Germinal center (tissue), 1 donor: ENCODE measurements at regions not wholly inside any gene's neighbourhood (a gene's known extent, or its start where the extent isn't known, plus 50 kb on each side); places are given as distances from the start of the nearest gene placed in this dataset.

Source experiments
- DNase-seq: peaks from one replicate; pipeline ENCODE4 v3.0.0; 2012; ENCODE audit warnings: mixed read lengths, low spot score

DNA sequence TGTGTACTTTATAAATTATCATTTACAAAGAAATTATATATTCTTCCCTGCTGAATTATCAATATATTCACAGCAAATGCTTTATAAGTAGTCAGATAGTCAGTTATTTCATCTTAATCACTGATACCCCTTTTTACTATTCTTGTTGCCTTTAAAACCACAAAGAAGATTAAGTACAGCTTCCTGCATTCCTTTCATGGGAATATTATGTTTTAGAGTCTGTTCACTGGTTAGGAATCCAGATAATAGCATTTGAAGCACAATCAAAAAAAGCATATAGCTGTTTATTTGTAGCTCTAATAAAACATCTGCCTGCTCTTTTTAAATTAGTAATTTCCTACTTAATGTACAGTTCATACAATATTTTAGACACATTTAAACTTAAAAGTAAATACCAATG lies 508.9 kb downstream of the FBXO15 start:
- DNase-seq, result no peak

DNA sequence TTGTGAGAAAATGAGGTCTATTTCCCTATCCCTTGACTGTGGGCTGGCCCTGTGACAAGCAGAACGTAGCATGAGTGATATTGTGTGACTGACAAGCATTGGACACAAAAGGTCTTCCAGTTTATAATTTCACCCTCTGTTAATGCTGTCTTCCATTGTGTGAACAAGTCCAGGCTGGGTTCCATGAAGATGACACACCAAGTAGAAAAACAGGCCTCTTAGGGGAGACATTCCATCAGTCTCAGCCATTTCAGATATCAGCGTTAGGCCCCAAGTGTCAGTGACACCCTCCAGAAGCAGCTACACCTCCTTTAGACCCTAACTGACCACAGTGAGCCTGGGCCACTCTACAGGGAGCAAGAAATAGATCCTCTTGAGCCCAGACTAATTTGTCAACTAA lies 511.3 kb downstream of the FBXO15 start:
- DNase-seq, result no peak

DNA sequence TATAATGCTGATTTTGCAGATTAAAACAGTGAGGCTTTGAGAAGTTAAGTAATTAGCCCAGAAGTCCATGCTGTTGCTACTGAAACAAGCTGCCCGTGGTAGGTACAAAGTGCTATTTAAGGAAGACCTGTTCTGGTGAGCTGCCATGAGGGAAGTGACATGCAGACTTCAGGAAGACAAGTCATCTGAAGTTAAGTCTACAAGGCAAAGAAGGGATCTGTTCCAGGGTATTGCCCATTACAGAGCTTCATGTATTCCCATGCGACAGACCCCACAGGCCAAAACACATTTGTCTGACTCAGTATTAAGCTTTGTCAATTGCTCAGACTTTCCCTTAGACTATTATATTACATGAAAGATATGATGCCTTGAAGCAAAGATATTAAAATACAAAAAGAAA lies 520.8 kb downstream of the FBXO15 start:
- DNase-seq, result no peak

DNA sequence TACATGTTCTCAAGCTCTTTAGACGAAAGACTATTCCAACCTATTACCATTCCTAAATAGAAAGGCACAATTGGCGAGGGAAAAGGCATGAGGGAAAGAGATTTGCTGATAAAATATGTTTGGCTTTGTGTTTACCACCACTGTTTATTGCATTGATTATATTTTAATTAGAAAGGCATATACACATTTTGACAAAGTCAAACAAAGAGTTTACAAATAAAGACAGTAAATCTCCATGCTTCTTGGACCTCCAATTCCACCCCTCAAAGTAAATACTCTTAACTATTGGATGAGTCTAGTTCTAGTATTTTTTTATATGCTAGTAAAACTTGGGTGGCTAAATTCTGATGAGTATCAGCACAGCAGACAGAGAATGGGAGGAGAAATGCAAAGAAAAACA lies 521.4 kb downstream of the FBXO15 start:
- DNase-seq, result no peak

DNA sequence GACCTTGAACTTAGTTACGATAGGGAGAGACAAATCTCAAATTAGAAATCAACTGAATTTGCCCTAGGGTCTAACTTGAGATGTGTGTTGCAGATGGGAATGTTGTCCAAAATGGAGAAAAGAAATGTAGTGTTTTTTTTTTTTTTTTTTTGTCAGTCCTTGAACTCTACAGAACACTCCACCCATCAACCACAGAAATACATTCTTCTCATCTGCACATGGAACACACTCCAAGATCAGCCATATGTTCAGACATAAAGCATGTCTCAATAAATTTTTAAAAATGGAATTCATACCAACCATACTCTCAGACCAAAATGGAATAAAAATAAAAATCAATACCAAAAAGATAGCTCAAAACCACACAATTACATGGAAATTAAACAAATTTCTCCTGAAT lies 526.5 kb downstream of the FBXO15 start:
- no peak for DNase-seq

GRCh38 chr18:73617981-73618380 lies 529.7 kb downstream of the FBXO15 start:
- DNase-seq, result no peak

GRCh38 chr18:73615506-73615905 lies 532.1 kb downstream of the FBXO15 start:
- no peak for DNase-seq

DNA sequence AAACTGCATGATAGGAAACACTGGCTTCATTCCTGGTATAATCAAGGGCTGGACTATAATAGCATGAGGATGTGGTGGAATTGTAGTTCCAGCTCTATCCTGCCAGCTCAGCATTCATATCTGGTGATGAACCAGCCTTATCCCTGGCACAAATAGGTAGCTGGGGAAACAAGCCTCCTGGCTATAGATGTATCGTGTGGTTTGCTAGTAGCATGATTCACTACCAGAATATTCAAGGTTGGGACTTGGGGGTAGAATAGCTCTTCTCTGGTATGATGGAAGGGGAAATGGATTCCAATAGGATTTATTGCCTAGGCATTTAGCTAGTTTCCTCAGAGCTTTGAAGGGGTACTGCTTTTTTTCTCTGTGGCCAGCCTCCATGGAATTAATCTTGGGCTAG lies 532.8 kb downstream of the FBXO15 start:
- DNase-seq, result no peak

DNA sequence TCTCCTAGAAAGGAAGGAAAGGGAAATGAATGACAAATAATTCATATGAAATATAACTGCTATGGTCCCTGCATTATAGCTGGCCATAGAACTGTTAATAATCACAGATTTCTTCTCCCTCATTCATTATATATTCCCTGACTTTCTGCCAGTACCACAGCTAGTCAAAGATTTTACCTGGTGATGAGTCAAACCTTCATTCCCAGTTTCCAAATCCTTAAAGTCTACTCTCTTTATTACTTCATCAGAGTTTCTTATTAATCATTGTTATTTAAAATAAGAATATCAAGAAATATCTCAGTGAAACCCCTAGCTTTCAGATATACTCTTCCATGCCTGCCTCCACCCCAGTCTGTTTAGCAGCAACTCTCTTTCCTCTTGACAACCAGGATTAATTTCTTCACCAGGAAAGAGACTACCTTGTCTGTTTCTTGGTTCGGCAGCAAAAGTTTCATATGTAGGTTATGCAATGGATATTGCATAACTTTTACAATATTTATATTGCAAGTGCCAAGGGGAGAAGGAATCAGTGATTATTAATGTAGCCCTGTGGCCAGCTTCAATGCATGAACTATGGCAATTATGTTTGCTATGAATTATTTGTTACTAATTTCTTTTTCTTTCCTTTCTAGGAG lies 533.8 kb downstream of the FBXO15 start:
- no peak for DNase-seq

GRCh38 chr18:73597832-73598615 lies 549.6 kb downstream of the FBXO15 start:
- no peak for DNase-seq

- DNase-seq, result no peak
These were observed 552.9 kb downstream of the FBXO15 start for GRCh38 chr18:73594749-73595148.

- DNase-seq, result no peak
These were observed 554.4 kb downstream of the FBXO15 start for GRCh38 chr18:73593207-73593606.

- no peak for DNase-seq
These were observed 556.7 kb downstream of the FBXO15 start for GRCh38 chr18:73590950-73591349.

GRCh38 chr18:73579698-73580097 lies 567.9 kb downstream of the FBXO15 start:
- no peak for DNase-seq

DNA sequence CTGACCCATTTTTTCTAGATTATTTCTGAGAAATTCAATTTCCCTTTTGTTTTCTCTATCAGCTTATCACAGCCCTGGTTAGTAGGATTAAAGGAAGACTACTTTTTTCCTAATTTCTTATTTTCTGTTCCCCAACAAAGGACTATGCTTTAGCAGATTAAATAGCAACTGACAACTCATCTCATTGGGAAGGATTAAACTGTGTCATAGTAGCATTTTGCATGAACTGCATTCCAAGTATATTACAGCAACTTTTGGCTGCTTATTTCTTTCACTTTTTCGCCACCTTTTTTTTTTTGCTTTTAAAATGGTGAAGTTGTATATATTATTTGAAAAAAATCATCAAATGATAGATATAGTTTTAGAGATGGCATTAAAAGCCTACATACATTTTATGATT lies 570.3 kb downstream of the FBXO15 start:
- DNase-seq, result no peak

DNA sequence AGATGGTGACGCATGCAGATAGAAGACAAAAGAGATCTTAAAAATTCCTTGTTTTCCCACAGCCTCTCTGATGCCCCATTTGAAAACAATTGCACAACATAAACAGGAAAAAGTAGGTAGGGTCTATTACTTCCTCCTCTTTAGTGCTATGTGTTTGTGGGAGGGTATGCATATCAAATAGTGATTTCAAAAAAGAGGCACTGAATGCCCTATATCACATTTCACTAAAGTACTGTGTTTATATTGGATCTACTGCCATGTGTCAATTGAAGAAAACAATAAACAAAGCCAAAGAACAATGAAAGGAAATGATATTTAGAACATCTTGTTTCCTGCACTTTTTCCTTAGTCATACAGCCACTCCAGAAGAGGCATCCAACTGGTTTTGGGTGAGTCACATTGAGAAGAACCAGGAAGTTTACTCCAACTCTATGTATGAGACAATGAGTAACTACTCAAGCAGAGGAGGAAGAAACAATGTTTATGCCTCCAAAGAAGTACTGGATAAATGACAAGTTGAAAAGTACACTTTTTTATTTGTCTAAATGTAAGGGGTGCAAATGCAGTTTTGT lies 583.6 kb downstream of the FBXO15 start:
- no peak for DNase-seq

- no peak for DNase-seq
These were observed 584.3 kb downstream of the FBXO15 start for GRCh38 chr18:73563345-73563744.

GRCh38 chr18:73556904-73557303 lies 590.7 kb downstream of the FBXO15 start:
- no peak for DNase-seq

DNA sequence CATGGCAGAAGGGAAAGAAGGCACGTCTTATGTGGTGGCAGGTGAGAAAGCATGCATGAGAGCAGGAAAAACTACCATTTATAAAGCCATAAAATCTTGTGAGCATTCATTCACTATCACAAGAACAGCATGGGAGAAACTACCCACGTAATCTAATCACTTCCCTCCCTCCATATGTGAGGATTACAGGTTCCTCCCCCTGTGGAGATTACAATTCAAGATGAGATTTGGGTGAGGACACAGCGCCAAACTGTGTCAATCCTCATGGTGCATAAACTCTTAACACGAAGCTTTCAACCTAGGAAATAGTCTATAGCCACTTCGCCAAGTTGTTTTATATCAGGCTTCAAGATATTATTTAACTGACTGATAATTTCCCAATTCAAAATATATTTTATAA lies 595.5 kb downstream of the FBXO15 start:
- DNase-seq, result no peak

DNA sequence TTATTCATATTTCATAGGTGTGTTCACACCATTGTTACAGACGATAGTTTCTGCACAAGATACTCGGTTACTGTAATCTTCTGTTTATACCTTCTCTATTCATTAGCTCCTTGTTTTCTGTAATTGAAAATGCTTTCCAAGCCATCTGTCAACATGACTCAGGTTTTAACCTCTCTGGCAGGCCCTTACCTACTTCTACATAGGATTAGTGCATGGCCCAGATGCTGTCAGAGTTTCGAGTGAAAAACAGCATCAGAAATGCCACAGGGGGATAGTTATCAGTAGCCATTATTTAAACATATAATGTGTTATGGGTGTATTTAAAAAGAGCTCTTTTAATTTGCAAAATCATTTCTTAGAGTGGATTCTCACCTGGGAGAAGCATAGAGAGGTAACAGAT lies 596.4 kb downstream of the FBXO15 start:
- no peak for DNase-seq

DNA sequence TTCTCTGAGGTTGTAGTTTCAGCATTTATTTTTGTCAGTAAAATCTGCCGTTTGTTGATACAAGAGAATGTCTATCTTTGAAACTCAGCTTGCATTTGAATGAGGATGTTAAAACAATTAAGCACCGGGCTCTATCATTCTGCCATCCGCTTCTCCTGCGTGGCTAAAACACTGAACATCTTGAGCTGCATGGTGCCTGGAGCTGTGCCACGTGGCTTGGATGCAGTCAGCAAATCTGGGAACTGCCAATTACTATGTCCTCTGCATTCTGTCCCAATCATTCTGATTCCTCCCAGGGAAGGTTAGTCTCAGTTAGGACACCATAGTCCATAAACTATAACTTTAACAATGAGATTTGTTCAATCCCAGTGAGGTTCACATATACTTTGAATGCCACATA lies 598.4 kb downstream of the FBXO15 start:
- no peak for DNase-seq

DNA sequence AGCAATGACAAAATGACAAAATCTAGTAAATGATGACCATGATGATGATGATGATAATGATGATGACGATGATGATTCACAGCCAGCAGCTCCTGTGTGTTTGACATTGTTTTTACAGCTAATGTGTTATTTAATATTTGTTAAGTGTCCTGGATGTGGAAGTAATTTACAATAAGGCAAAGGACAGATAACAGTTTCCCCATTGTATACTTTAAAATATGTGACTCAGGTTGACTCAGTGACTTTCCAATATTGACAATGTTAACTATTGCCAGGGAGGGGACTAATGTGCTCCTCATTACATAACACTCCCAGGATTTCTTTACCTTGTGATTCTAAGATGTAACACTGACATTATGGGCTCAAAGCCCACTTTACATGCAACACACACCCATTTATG lies 602.2 kb downstream of the FBXO15 start:
- DNase-seq, result no peak

DNA sequence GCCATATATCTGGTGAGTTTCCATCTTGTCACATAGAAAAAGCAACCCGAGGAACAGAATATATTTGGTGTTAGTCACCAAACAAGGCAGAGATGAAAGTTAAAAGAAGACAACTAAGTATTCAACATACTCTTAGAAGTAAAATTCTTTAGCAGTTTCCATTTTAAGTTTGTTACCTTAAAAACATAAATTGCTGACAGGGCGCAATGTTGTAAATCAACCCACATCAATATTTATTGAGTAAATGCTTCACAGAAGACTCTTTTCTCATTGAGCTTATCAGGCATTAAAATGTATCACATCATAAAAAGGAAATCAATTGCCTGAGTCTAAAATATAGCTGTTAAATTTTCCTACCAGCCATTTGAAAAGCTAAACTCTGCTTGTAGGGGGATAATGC lies 603.0 kb downstream of the FBXO15 start:
- DNase-seq, result no peak

GRCh38 chr18:73544032-73544431 lies 603.6 kb downstream of the FBXO15 start:
- no peak for DNase-seq
